ENCODE measurements at regions not wholly inside any gene's neighbourhood (a gene's known extent, or its start where the extent isn't known, plus 50 kb on each side); places are given as distances from the start of the nearest gene placed in this dataset.
"Not testable (repeated sequence)": the region's sequence is repeated elsewhere in the genome, so short reads cannot be mapped to it uniquely, and the experiment has no call there.

- intact Hi-C loops (cut with micrococcal nuclease): no loop called here
- Mint-ChIP-seq H3K27ac (no peak overlapping the region), H3K27me3 (ENCODE audit: low read depth) (no peaks in the 10 kb centered on the region), H3K4me3 (ENCODE audit: low read depth) (no peak overlapping the region), H3K36me3 (ENCODE audit: low read depth) (no peaks in the 10 kb centered on the region), H3K4me1 (ENCODE audit: low read depth) (no peaks in the 10 kb centered on the region), H3K9me3 (no peaks in the 10 kb centered on the region)
- DNase-seq (ENCODE audit: low spot score): no peak
Observed at GRCh38 chr5:87650284-87650683, 237.6 kb upstream of the CCNH start.

- H3K36me3 Mint-ChIP-seq (ENCODE audit: low read depth): no peaks in the 10 kb centered on the region
- H3K27ac Mint-ChIP-seq: no peak overlapping the region
- intact Hi-C loops (cut with micrococcal nuclease): no loop called here
- H3K9me3 Mint-ChIP-seq: no peaks in the 10 kb centered on the region
- no peak for DNase-seq (ENCODE audit: low spot score)
- no peaks in the 10 kb centered on the region for H3K4me1 Mint-ChIP-seq (ENCODE audit: low read depth)
- H3K27me3 Mint-ChIP-seq (ENCODE audit: low read depth): no peaks in the 10 kb centered on the region
- no peak overlapping the region for H3K4me3 Mint-ChIP-seq (ENCODE audit: low read depth)
Observed at GRCh38 chr5:87649455-87649854, 236.7 kb upstream of the CCNH start.

- Mint-ChIP-seq H3K27me3 (ENCODE audit: low read depth) (no peaks in the 10 kb centered on the region), H3K27ac (no peak overlapping the region), H3K4me3 (ENCODE audit: low read depth) (no peak overlapping the region), H3K36me3 (ENCODE audit: low read depth) (no peaks in the 10 kb centered on the region), H3K9me3 (no peaks in the 10 kb centered on the region), H3K4me1 (ENCODE audit: low read depth) (no peaks in the 10 kb centered on the region)
- intact Hi-C loops (cut with micrococcal nuclease): no loop called here
- DNase-seq (ENCODE audit: low spot score): no peak
Observed at GRCh38 chr5:87645224-87645623, 232.5 kb upstream of the CCNH start.

- intact Hi-C loops (cut with micrococcal nuclease): no loop called here
- Mint-ChIP-seq H3K9me3 (no peaks in the 10 kb centered on the region), H3K4me1 (ENCODE audit: low read depth) (no peaks in the 10 kb centered on the region), H3K36me3 (ENCODE audit: low read depth) (no peaks in the 10 kb centered on the region), H3K27ac (no peak overlapping the region), H3K4me3 (ENCODE audit: low read depth) (no peak overlapping the region), H3K27me3 (ENCODE audit: low read depth) (no peaks in the 10 kb centered on the region)
- no peak for DNase-seq (ENCODE audit: low spot score)
Observed at GRCh38 chr5:87640902-87641301, 228.2 kb upstream of the CCNH start.

GRCh38 chr5:87627363-87627762, 214.6 kb upstream of the CCNH start:
- Mint-ChIP-seq H3K36me3 (ENCODE audit: low read depth) (no peaks in the 10 kb centered on the region), H3K4me1 (ENCODE audit: low read depth) (peaks cover 2% of the 10 kb centered on the region), H3K27ac (no peak overlapping the region), H3K4me3 (ENCODE audit: low read depth) (no peak overlapping the region), H3K9me3 (no peaks in the 10 kb centered on the region), H3K27me3 (ENCODE audit: low read depth) (no peaks in the 10 kb centered on the region)
- intact Hi-C loops (cut with micrococcal nuclease): no loop called here
- no peak for DNase-seq (ENCODE audit: low spot score)

- H3K9me3 Mint-ChIP-seq: no peaks in the 10 kb centered on the region
- H3K4me1 Mint-ChIP-seq (ENCODE audit: low read depth): no peaks in the 10 kb centered on the region
- no peak overlapping the region for H3K4me3 Mint-ChIP-seq (ENCODE audit: low read depth)
- intact Hi-C loops (cut with micrococcal nuclease): no loop called here
- H3K27me3 Mint-ChIP-seq (ENCODE audit: low read depth): no peaks in the 10 kb centered on the region
- H3K27ac Mint-ChIP-seq: no peak overlapping the region
- DNase-seq (ENCODE audit: low spot score): no peak
- H3K36me3 Mint-ChIP-seq (ENCODE audit: low read depth): no peaks in the 10 kb centered on the region
Observed at GRCh38 chr5:87608385-87608784, 195.7 kb upstream of the CCNH start.

GRCh38 chr5:87605663-87606062, 192.9 kb upstream of the CCNH start:
- no peak overlapping the region for H3K27ac Mint-ChIP-seq
- no peaks in the 10 kb centered on the region for H3K36me3 Mint-ChIP-seq (ENCODE audit: low read depth)
- H3K4me1 Mint-ChIP-seq (ENCODE audit: low read depth): no peaks in the 10 kb centered on the region
- no peak for DNase-seq (ENCODE audit: low spot score)
- no peaks in the 10 kb centered on the region for H3K9me3 Mint-ChIP-seq
- intact Hi-C loops (cut with micrococcal nuclease): no loop called here
- no peak overlapping the region for H3K4me3 Mint-ChIP-seq (ENCODE audit: low read depth)
- no peaks in the 10 kb centered on the region for H3K27me3 Mint-ChIP-seq (ENCODE audit: low read depth)

- H3K4me1 Mint-ChIP-seq (ENCODE audit: low read depth): no peaks in the 10 kb centered on the region
- no peak overlapping the region for H3K27ac Mint-ChIP-seq
Observed at GRCh38 chr5:87599778-87600177, 187.0 kb upstream of the CCNH start.

GRCh38 chr5:87598460-87598859, 185.7 kb upstream of the CCNH start:
- Mint-ChIP-seq H3K36me3 (ENCODE audit: low read depth) (no peaks in the 10 kb centered on the region), H3K4me3 (ENCODE audit: low read depth) (no peak overlapping the region), H3K27ac (no peak overlapping the region), H3K27me3 (ENCODE audit: low read depth) (no peaks in the 10 kb centered on the region), H3K9me3 (no peaks in the 10 kb centered on the region), H3K4me1 (ENCODE audit: low read depth) (no peaks in the 10 kb centered on the region)
- intact Hi-C loops (cut with micrococcal nuclease): no loop called here
- no peak for DNase-seq (ENCODE audit: low spot score)

More at GRCh38 chr5:87599778-87600177, 187.0 kb upstream of the CCNH start:
- Mint-ChIP-seq H3K27me3 (ENCODE audit: low read depth) (no peaks in the 10 kb centered on the region), H3K36me3 (ENCODE audit: low read depth) (no peaks in the 10 kb centered on the region), H3K9me3 (no peaks in the 10 kb centered on the region), H3K4me3 (ENCODE audit: low read depth) (no peak overlapping the region)
- intact Hi-C loops (cut with micrococcal nuclease): no loop called here
- DNase-seq (ENCODE audit: low spot score): no peak

GRCh38 chr5:87594566-87594965, 181.8 kb upstream of the CCNH start:
- no peak overlapping the region for H3K4me3 Mint-ChIP-seq (ENCODE audit: low read depth)
- H3K27ac Mint-ChIP-seq: no peak overlapping the region
- no peaks in the 10 kb centered on the region for H3K36me3 Mint-ChIP-seq (ENCODE audit: low read depth)
- DNase-seq (ENCODE audit: low spot score): no peak
- intact Hi-C loops (cut with micrococcal nuclease): no loop called here
- no peaks in the 10 kb centered on the region for H3K27me3 Mint-ChIP-seq (ENCODE audit: low read depth)
- no peaks in the 10 kb centered on the region for H3K9me3 Mint-ChIP-seq
- H3K4me1 Mint-ChIP-seq (ENCODE audit: low read depth): no peaks in the 10 kb centered on the region

- no peaks in the 10 kb centered on the region for H3K9me3 Mint-ChIP-seq
Observed at GRCh38 chr5:87589587-87589986, 176.9 kb upstream of the CCNH start.

GRCh38 chr5:87588316-87588715, 175.6 kb upstream of the CCNH start:
- H3K4me3 Mint-ChIP-seq (ENCODE audit: low read depth): no peak overlapping the region
- no peaks in the 10 kb centered on the region for H3K27me3 Mint-ChIP-seq (ENCODE audit: low read depth)
- no peaks in the 10 kb centered on the region for H3K9me3 Mint-ChIP-seq
- H3K4me1 Mint-ChIP-seq (ENCODE audit: low read depth): no peaks in the 10 kb centered on the region
- intact Hi-C loops (cut with micrococcal nuclease): no loop called here
- H3K36me3 Mint-ChIP-seq (ENCODE audit: low read depth): no peaks in the 10 kb centered on the region
- no peak for DNase-seq (ENCODE audit: low spot score)
- no peak overlapping the region for H3K27ac Mint-ChIP-seq

More at GRCh38 chr5:87589587-87589986, 176.9 kb upstream of the CCNH start:
- Mint-ChIP-seq H3K36me3 (ENCODE audit: low read depth) (no peaks in the 10 kb centered on the region), H3K27ac (no peak overlapping the region), H3K27me3 (ENCODE audit: low read depth) (no peaks in the 10 kb centered on the region), H3K4me3 (ENCODE audit: low read depth) (no peak overlapping the region), H3K4me1 (ENCODE audit: low read depth) (no peaks in the 10 kb centered on the region)
- intact Hi-C loops (cut with micrococcal nuclease): no loop called here
- no peak for DNase-seq (ENCODE audit: low spot score)

- H3K36me3 Mint-ChIP-seq (ENCODE audit: low read depth); H3K27ac Mint-ChIP-seq; H3K27me3 Mint-ChIP-seq (ENCODE audit: low read depth); H3K4me3 Mint-ChIP-seq (ENCODE audit: low read depth); H3K9me3 Mint-ChIP-seq; intact Hi-C loops (cut with micrococcal nuclease); H3K4me1 Mint-ChIP-seq (ENCODE audit: low read depth); DNase-seq (ENCODE audit: low spot score): not testable (repeated sequence)
Observed at GRCh38 chr5:87583704-87584103, 171.0 kb upstream of the CCNH start.

- Mint-ChIP-seq H3K27me3 (ENCODE audit: low read depth) (no peaks in the 10 kb centered on the region), H3K27ac (no peak overlapping the region), H3K36me3 (ENCODE audit: low read depth) (no peaks in the 10 kb centered on the region), H3K4me1 (ENCODE audit: low read depth) (no peaks in the 10 kb centered on the region), H3K4me3 (ENCODE audit: low read depth) (no peak overlapping the region), H3K9me3 (no peaks in the 10 kb centered on the region)
- no peak for DNase-seq (ENCODE audit: low spot score)
- intact Hi-C loops (cut with micrococcal nuclease): no loop called here
Observed at GRCh38 chr5:87582149-87582548, 169.4 kb upstream of the CCNH start.

Data from activated T-helper 2 cell treated with anti-CD3 and anti-CD28 coated beads, Interferon-gamma antibody, Interleukin-2, Interleukin-4, amounts not matched to agents 10 μg/mL and 5 μg/mL and 100 μg/mL, durations not matched to agents 14 hours and 24 hours and 36 hours (primary cell).